SKM-1 treated with dmso at 0.1 percent for 144 hours (cell line): ENCODE measurements at regions not wholly inside any gene's neighbourhood (a gene's known extent, or its start where the extent isn't known, plus 50 kb on each side); places are given as distances from the start of the nearest gene placed in this dataset.
"Not testable (repeated sequence)": the region's sequence is repeated elsewhere in the genome, so short reads cannot be mapped to it uniquely, and the experiment has no call there.

Source experiments
- DNase-seq: peaks from one replicate; lab custom pipeline; 2025; ENCODE audit not compliant: unreplicated experiment; lab: John Stamatoyannopoulos, UW

DNA sequence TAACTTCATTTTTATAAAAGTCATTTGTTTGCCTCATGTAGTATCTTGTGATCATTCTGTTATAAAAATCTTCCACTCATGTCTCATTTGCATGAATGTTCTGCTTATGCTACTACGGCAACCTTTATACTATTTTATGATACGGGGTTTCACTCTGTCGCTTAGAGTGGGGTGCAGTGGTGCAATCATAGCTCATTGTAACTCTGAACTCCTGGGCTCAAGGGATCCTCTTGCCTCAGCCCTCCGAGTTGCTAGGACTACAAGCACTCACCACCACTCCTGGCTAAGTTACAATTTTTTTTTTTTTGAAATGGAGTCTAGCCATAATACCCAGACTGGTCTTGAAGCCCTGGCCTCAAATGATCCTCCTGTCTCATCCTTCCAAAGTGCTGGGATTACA is 154.4 kb upstream of the PREP start:
- no peak for DNase-seq

DNA sequence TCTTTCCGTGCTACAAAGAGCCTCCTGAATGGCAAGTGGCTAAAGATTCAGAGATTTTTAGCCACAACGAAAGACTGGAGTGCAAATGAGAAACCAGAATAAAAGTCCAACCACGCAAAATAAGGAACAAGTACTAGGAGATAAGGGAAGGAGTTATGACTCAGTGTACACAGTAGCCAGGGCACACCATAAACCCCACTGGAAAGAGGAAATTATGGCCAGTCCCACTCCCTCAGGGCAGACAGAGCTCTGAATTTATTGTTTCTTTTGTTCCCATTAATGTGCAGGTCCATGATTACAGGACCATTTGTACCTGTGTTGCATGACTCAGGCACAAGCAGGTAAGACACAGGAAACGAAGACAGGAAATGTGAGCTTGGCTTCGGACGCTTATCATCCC is 150.3 kb upstream of the PREP start:
- DNase-seq, result peak; percentile 80

- no peak for DNase-seq
These were observed 148.2 kb upstream of the PREP start for GRCh38 chr6:105550955-105551620.

DNA sequence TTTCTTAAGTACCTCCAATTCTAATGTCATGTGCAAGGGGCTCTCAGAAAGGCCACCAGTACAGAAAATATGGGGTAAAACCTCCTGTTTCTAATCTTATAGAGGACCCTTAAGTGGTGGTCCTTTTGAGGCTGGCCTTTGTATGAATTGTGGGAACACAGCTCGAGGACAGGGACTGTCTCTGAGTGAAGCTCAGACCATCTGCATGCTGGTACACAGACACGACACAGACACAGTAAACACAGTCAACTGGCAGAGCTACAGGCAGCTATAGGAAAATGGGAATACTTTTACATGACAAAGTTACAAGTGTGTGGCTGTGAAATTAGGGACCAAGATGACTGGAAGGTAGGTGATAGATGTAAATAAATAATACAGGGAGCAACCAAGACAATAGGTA is 143.9 kb upstream of the PREP start:
- no peak for DNase-seq

- DNase-seq, result no peak
These were observed 143.3 kb upstream of the PREP start for GRCh38 chr6:105545947-105546731.

- DNase-seq, result no peak
These were observed 142.5 kb upstream of the PREP start for GRCh38 chr6:105545228-105545920.

DNA sequence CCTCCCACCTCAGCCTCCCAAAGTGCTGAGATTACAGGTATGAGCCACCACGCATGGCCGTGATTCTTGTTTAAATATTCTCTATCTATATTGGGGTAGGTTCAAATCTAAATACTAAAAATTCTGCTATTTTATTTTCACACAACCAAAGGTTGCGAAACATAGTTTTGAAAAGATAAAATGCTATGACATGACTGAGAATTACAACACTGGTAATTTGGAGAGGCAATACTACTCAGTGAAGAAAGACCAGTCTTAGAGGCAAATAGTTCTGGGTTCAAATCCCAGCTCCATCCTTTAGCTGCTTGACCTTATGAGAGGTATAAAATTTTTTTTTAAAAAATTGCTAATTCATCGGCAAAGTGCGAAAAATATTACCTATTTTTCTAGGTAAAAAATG is 137.0 kb upstream of the PREP start:
- no peak for DNase-seq

DNA sequence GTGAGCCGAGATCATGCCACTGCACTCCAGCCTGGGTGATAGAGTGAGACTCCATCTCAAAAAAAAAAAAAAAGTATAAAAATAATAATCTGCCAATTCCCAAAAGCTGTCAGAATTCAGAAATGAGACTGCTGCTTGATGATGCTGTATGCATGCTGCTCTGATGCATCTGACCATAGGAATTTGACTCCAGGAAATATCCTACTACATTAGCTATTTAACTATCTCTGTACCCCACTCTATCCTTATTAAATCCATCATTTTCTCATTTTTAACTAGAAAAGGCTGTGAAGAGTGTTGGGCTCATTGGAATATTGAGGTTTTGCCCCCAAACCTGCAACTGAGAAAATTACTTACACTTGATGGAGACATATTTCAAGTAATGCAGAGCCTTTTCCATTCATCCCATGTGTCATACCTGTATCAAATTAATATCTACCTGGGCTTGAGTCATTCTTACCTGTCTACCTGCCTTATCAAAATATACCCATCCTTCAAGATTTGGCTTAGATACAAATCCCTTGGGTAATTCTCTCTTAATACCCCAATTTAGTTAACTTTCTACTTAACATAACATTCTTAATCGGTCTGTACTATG is 135.2 kb upstream of the PREP start:
- DNase-seq, result no peak

DNA sequence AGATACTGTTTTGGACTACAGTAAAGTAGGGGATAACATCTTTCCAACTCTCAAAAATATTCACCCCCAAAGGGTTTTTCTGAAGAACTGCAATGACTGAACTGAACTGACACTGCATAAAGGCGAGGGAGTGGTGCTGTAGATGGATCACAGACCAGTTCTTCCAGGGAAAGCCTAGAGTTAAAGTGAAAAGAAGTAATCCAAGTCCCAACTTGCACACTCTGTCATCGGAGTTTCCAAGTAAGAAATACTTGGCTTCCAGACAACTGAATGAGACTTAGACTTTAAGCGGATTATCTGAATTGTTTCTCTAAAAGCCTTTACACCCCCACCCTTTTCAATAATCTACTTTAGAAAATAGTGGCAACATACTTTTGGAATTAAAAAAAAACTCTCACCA is 134.1 kb upstream of the PREP start:
- no peak for DNase-seq

DNA sequence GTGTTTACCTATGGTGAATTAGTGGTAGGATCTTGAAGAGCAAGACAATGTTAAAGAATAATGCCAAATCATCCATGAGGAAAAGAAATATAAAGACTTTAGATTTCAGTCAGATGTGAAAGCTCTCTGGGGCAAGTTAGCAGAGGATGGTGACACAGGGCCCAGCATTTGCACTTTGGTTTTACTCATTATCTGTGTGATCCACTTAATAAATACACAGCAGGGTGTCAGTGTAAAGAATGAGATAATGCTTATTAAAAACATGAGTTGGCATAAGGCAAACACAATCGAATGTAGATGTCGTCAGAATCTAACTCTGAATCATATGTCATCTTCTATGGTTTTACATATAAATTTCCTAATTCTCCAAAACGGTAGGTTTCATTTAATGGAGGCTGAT is 130.4 kb upstream of the PREP start:
- DNase-seq, result no peak

DNA sequence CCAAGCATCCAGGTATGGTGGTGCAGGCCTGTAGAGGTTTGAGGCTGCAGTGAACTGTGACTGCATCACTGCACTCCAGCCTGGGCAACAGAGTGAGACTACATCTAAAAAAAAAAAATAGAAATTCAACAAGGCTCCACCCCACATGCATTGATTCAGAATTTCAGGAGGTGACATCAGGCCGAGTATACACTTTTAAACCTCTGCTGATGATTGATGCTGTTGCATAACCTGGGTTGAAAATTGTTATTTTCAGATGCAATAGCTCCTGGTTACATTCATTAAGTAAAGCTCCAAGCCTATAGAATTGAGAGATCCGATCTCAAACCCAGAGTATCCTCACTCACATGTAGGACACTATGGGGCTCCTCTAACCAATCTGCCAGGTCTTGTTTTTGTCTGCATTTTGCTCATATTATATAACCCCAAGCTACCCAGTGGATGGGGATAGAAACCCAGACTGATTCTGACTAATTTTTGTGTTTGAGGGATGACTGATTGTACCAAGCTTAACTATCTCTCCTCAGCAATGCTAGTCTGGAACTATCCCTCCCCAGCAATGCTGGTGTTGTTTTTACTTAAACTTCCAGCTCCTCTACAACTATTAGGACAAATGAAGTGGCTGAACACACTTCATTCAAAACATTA is 123.5 kb upstream of the PREP start:
- DNase-seq, result no peak

- DNase-seq, result no peak
These were observed 119.9 kb upstream of the PREP start for GRCh38 chr6:105522626-105523322.

- no peak for DNase-seq
These were observed 117.1 kb upstream of the PREP start for GRCh38 chr6:105519954-105520353.

GRCh38 chr6:105518993-105519392 is 116.1 kb upstream of the PREP start:
- not testable (repeated sequence) for DNase-seq

GRCh38 chr6:105515054-105515453 is 112.2 kb upstream of the PREP start:
- DNase-seq, result no peak

GRCh38 chr6:105514306-105514705 is 111.4 kb upstream of the PREP start:
- no peak for DNase-seq

DNA sequence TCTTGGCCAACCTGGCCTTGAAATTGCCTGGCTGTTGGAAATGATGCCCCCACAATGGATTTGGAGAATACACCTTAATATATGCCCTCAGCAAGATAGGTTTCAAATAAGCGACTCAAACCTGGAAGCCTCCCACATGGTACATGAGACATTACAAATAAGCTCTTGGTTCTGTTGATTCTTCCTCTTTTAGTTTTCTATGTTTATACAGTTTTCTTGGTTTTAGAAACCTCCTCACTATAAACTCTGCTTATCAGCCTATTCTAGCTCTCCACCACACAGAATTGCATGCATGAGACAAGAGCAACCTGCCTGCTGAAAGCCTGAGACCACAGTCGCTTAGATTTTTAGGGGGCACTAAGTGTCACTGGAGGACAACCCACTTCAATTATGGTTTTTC is 108.8 kb upstream of the PREP start:
- no peak for DNase-seq

DNA sequence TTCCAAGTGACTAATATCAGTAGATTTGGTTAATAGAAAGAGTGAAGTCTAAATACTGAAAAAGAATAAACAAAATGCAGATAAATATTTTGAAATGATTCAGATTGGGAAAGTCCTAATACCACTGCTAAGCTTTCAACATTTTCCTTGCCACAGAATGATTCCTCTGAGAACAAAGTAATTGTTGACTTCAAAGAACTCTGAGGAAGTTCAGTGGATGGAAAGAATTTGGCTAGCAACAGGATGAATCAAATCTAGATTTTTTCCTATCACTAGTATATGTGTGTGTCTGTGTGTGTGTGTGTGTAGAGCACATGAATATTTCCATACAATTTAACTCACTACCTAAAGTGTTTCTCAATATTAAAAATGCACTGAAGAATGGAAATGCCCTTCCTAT is 107.9 kb upstream of the PREP start:
- no peak for DNase-seq

DNA sequence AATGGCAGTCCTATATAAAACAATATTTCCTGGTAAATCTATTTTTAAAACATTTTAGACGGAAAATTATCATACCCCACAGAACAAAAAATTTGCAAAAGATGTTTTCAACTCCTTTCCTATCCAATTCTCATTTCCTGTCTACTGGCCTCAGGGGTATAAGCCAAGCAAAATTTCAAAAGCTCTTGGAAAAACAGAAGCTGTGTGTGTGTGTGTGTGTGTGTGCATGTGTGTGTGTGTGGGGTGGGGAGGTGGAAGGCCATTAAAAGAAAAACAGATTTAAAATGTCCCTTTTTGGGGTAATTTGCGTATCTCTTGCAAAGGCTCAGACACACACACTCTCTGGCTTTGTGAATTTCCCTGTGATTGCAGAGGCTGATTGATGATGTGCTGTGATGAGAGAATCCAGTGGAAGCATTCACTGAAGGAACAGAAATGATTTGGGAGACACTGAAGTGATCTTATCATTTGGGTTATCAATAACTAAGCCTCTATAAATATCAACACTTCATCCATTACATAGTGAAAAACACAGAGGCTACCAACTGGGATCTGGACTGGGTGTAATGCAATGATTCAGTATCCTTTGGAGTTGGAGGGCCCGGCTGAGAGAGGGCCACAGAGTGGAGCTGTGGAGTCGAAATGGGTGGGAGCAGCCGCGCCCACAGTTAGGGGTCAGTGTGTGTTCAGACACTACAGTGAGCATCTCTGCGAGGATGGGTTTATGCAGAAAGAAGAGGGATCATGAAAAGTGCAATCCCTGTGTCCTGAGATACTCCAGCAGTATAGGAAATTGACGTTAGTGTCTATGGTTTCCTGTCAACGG is 106.8 kb upstream of the PREP start:
- DNase-seq, result no peak

GRCh38 chr6:105507811-105508210 is 104.9 kb upstream of the PREP start:
- DNase-seq, result no peak
